NB4 (cell line): ENCODE measurements at regions not wholly inside any gene's neighbourhood (a gene's known extent, or its start where the extent isn't known, plus 50 kb on each side); places are given as distances from the start of the nearest gene placed in this dataset.

Experiments used
- MAX ChIP-seq: IDR thresholded peaks from 2 replicates; pipeline ENCODE4 v1.6.1; 2011; ENCODE audit warnings: low read depth, low read length
- POLR2A ChIP-seq: IDR thresholded peaks from 2 replicates; pipeline ENCODE4 v1.6.1; 2011; ENCODE audit warnings: mild to moderate bottlenecking; ENCODE audit not compliant: insufficient read length; ENCODE audit errors: extremely low read depth
- TF ChIP-seq, protein P1 (sequence below): IDR thresholded peaks from one replicate; pipeline ENCODE4 v1.5.1; 2012; ENCODE audit warnings: low read depth, low read length

- TF ChIP-seq, protein P1, sequence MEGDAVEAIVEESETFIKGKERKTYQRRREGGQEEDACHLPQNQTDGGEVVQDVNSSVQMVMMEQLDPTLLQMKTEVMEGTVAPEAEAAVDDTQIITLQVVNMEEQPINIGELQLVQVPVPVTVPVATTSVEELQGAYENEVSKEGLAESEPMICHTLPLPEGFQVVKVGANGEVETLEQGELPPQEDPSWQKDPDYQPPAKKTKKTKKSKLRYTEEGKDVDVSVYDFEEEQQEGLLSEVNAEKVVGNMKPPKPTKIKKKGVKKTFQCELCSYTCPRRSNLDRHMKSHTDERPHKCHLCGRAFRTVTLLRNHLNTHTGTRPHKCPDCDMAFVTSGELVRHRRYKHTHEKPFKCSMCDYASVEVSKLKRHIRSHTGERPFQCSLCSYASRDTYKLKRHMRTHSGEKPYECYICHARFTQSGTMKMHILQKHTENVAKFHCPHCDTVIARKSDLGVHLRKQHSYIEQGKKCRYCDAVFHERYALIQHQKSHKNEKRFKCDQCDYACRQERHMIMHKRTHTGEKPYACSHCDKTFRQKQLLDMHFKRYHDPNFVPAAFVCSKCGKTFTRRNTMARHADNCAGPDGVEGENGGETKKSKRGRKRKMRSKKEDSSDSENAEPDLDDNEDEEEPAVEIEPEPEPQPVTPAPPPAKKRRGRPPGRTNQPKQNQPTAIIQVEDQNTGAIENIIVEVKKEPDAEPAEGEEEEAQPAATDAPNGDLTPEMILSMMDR: no peak
- no peak for TF ChIP-seq POLR2A
- no peak for TF ChIP-seq MAX
These were observed 316.6 kb upstream of the MEX3C start for GRCh38 chr18:51514128-51514527.
